H1 (cell line): ENCODE measurements at regions not wholly inside any gene's neighbourhood (a gene's known extent, or its start where the extent isn't known, plus 50 kb on each side); places are given as distances from the start of the nearest gene placed in this dataset.

ENCODE experiments used
- CTCF ChIA-PET: fragments of 300-600 bp; sonication (Branson Sonifier 250); formaldehyde crosslinking; loops from one replicate; lab custom pipeline; 2021; ENCODE audit not compliant: partially characterized antibody; lab: Charles Lee
- POLR2A ChIA-PET: fragments of 300-600 bp; sonication (Branson Sonifier 250); formaldehyde crosslinking; loops from one replicate; lab custom pipeline; 2021; ENCODE audit warnings: inconsistent platforms; ENCODE audit not compliant: partially characterized antibody; lab: Charles Lee
- DNase-seq, 2 experiments: peaks; one replicate each; pipeline versions ENCODE4 v3.0.0 to v3.0.0-alpha.2; 2010 to 2022; ENCODE audit warnings: low spot score in 2 of 2, low read depth in 1 of 2, mixed read lengths in 1 of 2
- FAIRE-seq: peaks from 2 replicates; lab custom pipeline; 2011; peaks lifted over from hg19 to GRCh38; lab: Jason Lieb, UNC
- H2AFZ ChIP-seq: 2 replicates; pipeline ENCODE4 v1.8.1; 2012; ENCODE audit warnings: low read length, inconsistent platforms
- H2AK5ac ChIP-seq: 2 replicates; pipeline ENCODE4 v1.6.1; 2013; ENCODE audit warnings: low read depth, low read length
- H2BK120ac ChIP-seq: replicated peaks from 2 replicates; pipeline ENCODE3; 2013; ENCODE audit warnings: low read depth, low read length, inconsistent platforms
- H2BK12ac ChIP-seq: 2 replicates; pipeline ENCODE4 v1.6.1; 2013; ENCODE audit warnings: low read depth, low read length
- H2BK15ac ChIP-seq: 2 replicates; pipeline ENCODE4 v1.6.1; 2013; ENCODE audit warnings: low read length
- H2BK20ac ChIP-seq: 2 replicates; pipeline ENCODE4 v1.6.1; 2013; ENCODE audit warnings: low read length
- H2BK5ac ChIP-seq: 2 replicates; pipeline ENCODE4 v1.6.1; 2013; ENCODE audit warnings: low read depth, low read length
- H3K14ac ChIP-seq: 2 replicates; pipeline ENCODE4 v1.6.1; 2013; ENCODE audit warnings: inconsistent platforms; ENCODE audit not compliant: insufficient read length
- H3K18ac ChIP-seq: 2 replicates; pipeline ENCODE4 v1.6.1; 2013; ENCODE audit warnings: low read length; ENCODE audit errors: extremely low read depth
- H3K23ac ChIP-seq: 2 replicates; pipeline ENCODE4 v1.6.1; 2013; ENCODE audit warnings: inconsistent platforms; ENCODE audit not compliant: insufficient read length
- H3K23me2 ChIP-seq: 2 replicates; pipeline ENCODE4 v1.6.1; 2013; ENCODE audit warnings: low read depth, low read length
- H3K27ac ChIP-seq: 2 replicates; pipeline ENCODE4 v1.6.1; 2011; ENCODE audit warnings: low read depth, low read length, inconsistent platforms
- H3K27me3 ChIP-seq, 4 experiments: replicated peaks in 1 of 4; 1 replicate in 1 of 4; 2 replicates in 3 of 4; pipeline versions ENCODE4 v1.6.1 to v1.8.1; 2011 to 2013; ENCODE audit warnings: low read length in 3 of 4, mild to moderate bottlenecking in 3 of 4, inconsistent platforms in 2 of 4, mixed read lengths in 2 of 4, moderate library complexity in 1 of 4; ENCODE audit not compliant: control insufficient read depth in 3 of 4, insufficient read depth in 3 of 4; ENCODE audit errors: extremely low read depth in 1 of 4
- H3K36me3 ChIP-seq, 4 experiments: 2 replicates each; pipeline versions ENCODE4 v1.6.1 to v1.8.1; 2011 to 2013; ENCODE audit warnings: mild to moderate bottlenecking in 4 of 4, low read length in 3 of 4, moderate library complexity in 2 of 4, control low read depth in 1 of 4, inconsistent platforms in 1 of 4; ENCODE audit not compliant: insufficient read depth in 4 of 4, control insufficient read depth in 2 of 4
- H3K4ac ChIP-seq: replicated peaks from 2 replicates; pipeline ENCODE3; 2013; ENCODE audit warnings: low read length, low read depth, mixed read lengths, inconsistent platforms; ENCODE audit not compliant: insufficient read length
- H3K4me1 ChIP-seq, 4 experiments: replicated peaks in 1 of 4; 1 replicate in 1 of 4; 2 replicates in 3 of 4; pipeline versions ENCODE4 v1.6.1 to v1.8.1; 2011 to 2013; ENCODE audit warnings: low read length in 3 of 4, inconsistent platforms in 2 of 4, mixed read lengths in 1 of 4; ENCODE audit not compliant: insufficient read depth in 4 of 4, control insufficient read depth in 3 of 4
- H3K4me2 ChIP-seq, 2 experiments: 2 replicates each; pipeline versions ENCODE4 v1.6.1 to v1.8.1; 2011 to 2013; ENCODE audit warnings: low read depth in 2 of 2, low read length in 2 of 2, control low read depth in 1 of 2, inconsistent platforms in 1 of 2, mild to moderate bottlenecking in 1 of 2; ENCODE audit not compliant: insufficient read depth in 1 of 2
- H3K4me3 ChIP-seq, 4 experiments: fragments of 200-600, 300-600 bp in 1 of 4; sonication (generic), shearing (Covaris generic), sonication (Bioruptor Twin) in 1 of 4; 2 replicates each; pipeline versions ENCODE4 v1.5.1 to v1.8.1; 2011 to 2016; ENCODE audit warnings: low read length in 4 of 4, low read depth in 3 of 4, control low read depth in 2 of 4, inconsistent platforms in 2 of 4, mild to moderate bottlenecking in 2 of 4, mixed read lengths in 1 of 4, moderate library complexity in 1 of 4; ENCODE audit not compliant: insufficient read depth in 2 of 4; ENCODE audit errors: extremely low read depth in 1 of 4
- H3K56ac ChIP-seq: replicated peaks from 2 replicates; pipeline ENCODE3; 2013; ENCODE audit warnings: low read depth, mild to moderate bottlenecking, mixed read lengths, low read length, inconsistent platforms; ENCODE audit not compliant: insufficient read length
- H3K79me1 ChIP-seq: 2 replicates; pipeline ENCODE4 v1.6.1; 2013; ENCODE audit warnings: low read depth, low read length, control low read depth
- H3K79me2 ChIP-seq, 2 experiments: 2 replicates each; pipeline versions ENCODE4 v1.6.1 to v1.8.1; 2012 to 2013; ENCODE audit warnings: low read length in 2 of 2, mild to moderate bottlenecking in 2 of 2, inconsistent platforms in 1 of 2; ENCODE audit not compliant: insufficient read depth in 2 of 2, control insufficient read depth in 1 of 2
- H3K9ac ChIP-seq, 4 experiments: replicated peaks in 1 of 4; 1 replicate in 1 of 4; 2 replicates in 3 of 4; pipeline versions ENCODE4 v1.6.1 to v1.8.1; 2011 to 2013; ENCODE audit warnings: low read depth in 3 of 4, low read length in 3 of 4, control low read depth in 2 of 4, mild to moderate bottlenecking in 2 of 4, moderate library complexity in 2 of 4, inconsistent platforms in 1 of 4; ENCODE audit errors: extremely low read depth in 1 of 4
- H3K9me3 ChIP-seq, 2 experiments: 2 replicates each; pipeline versions ENCODE4 v1.6.1 to v1.8.1; 2012 to 2013; ENCODE audit warnings: mild to moderate bottlenecking in 2 of 2, moderate library complexity in 2 of 2, control low read depth in 1 of 2, inconsistent platforms in 1 of 2, low read depth in 1 of 2, low read length in 1 of 2, mixed read lengths in 1 of 2; ENCODE audit not compliant: insufficient read depth in 2 of 2
- H4K20me1 ChIP-seq, 2 experiments: replicated peaks in 1 of 2; 2 replicates each; pipeline versions ENCODE3 to v1.8.1; 2011 to 2013; ENCODE audit warnings: inconsistent platforms in 2 of 2, low read length in 2 of 2, mild to moderate bottlenecking in 1 of 2; ENCODE audit not compliant: insufficient read depth in 2 of 2, control insufficient read depth in 1 of 2
- H4K5ac ChIP-seq: 2 replicates; pipeline ENCODE4 v1.6.1; 2013; ENCODE audit warnings: low read length, low read depth, mixed read lengths, inconsistent platforms; ENCODE audit not compliant: insufficient read length
- H4K8ac ChIP-seq: 2 replicates; pipeline ENCODE4 v1.8.0; 2013; ENCODE audit warnings: mild to moderate bottlenecking, moderate library complexity, low read length, inconsistent platforms; ENCODE audit not compliant: insufficient read depth; ENCODE audit errors: extremely low read depth
- H4K91ac ChIP-seq: replicated peaks from 2 replicates; pipeline ENCODE3; 2013; ENCODE audit warnings: low read length, mixed read lengths, inconsistent platforms; ENCODE audit not compliant: insufficient read length
- GTF2F1 ChIP-seq: IDR thresholded peaks from 2 replicates; pipeline ENCODE4 v1.6.1; 2012; ENCODE audit warnings: low read depth, low read length, improper control_type of control experiment, borderline replicate concordance
- RAD21 ChIP-seq, 2 experiments: IDR thresholded peaks in 1 of 2; conservative IDR thresholded peaks in 1 of 2; 2 replicates each; pipeline ENCODE4 v1.6.1; 2011; ENCODE audit warnings: low read depth in 2 of 2, low read length in 2 of 2, improper control_type of control experiment in 1 of 2, inconsistent platforms in 1 of 2, mild to moderate bottlenecking in 1 of 2, moderate library complexity in 1 of 2
- SAP30 ChIP-seq: fragments of 300-600 bp; sonication (generic); IDR thresholded peaks from 2 replicates; pipeline ENCODE4 v1.7.1; 2012; ENCODE audit warnings: low read length, moderate library complexity, mild to moderate bottlenecking, inconsistent platforms; ENCODE audit not compliant: insufficient read depth, insufficient replicate concordance
- SP4 ChIP-seq: IDR thresholded peaks from 2 replicates; pipeline ENCODE4 v1.6.1; 2012; ENCODE audit warnings: low read length, inconsistent platforms
- TAF1 ChIP-seq: IDR thresholded peaks from 2 replicates; pipeline ENCODE4 v1.6.1; 2011; ENCODE audit warnings: mild to moderate bottlenecking, low read depth, low read length
- YY1 ChIP-seq: IDR thresholded peaks from 2 replicates; pipeline ENCODE4 v1.6.1; 2011; ENCODE audit warnings: low read depth, mild to moderate bottlenecking, low read length
- WGBS, 2 experiments: shearing (Covaris generic) in 1 of 2; methylation state at CpG; one replicate each; pipeline versions ENCODE4 v1.1.6 to v1.1.7; 2013 to 2015; ENCODE audit warnings: low lambda C conversion rate in 2 of 2, mixed read lengths in 2 of 2, inconsistent platforms in 1 of 2, low coverage in 1 of 2, missing lambda C conversion rate in 1 of 2; ENCODE audit not compliant: insufficient replicate concordance in 2 of 2, insufficient coverage in 1 of 2, insufficient read length in 1 of 2; ENCODE audit errors: extremely low coverage in 1 of 2, missing lambda C conversion rate in 1 of 2; 5-methylcytosine and 5-hydroxymethylcytosine counted together

GRCh38 chr10:3002304-3002703 is 65.0 kb upstream of the PFKP start:
- Histone ChIP-seq H3K23ac (no peak overlapping the region), H3K23me2 (no peaks in the 10 kb centered on the region), H4K20me1 (no peaks in the 10 kb centered on the region), H2BK15ac (no peak overlapping the region), H3K27me3 (no peaks in the 10 kb centered on the region; a peak in 1 of 7 replicates), H3K4me2 (no peak overlapping the region), H4K8ac (no peak overlapping the region), H2AFZ (no peak overlapping the region), H3K36me3 (no peaks in the 10 kb centered on the region), H2BK5ac (no peak overlapping the region), H2BK120ac (no peak overlapping the region), H3K27ac (no peak overlapping the region), H3K18ac (no peak overlapping the region), H3K4me1 (no peaks in the 10 kb centered on the region), H2BK20ac (no peak overlapping the region), H3K79me2 (no peaks in the 10 kb centered on the region), H3K56ac (no peak overlapping the region), H4K91ac (no peak overlapping the region), H3K14ac (no peak overlapping the region), H2AK5ac (no peak overlapping the region), H3K9ac (no peak overlapping the region), H4K5ac (no peak overlapping the region), H3K9me3 (no peaks in the 10 kb centered on the region; a peak in 1 of 4 replicates), H2BK12ac (no peak overlapping the region), H3K79me1 (no peaks in the 10 kb centered on the region), H3K4ac (no peak overlapping the region), H3K4me3 (no peak overlapping the region)
- POLR2A ChIA-PET = no interaction called here
- FAIRE-seq = no peak
- no peak for DNase-seq
- 96% methylated on average over 2 of the region's 2 CpGs; no CpG with 5 or more reads in 1 of the 2 experiments for WGBS, 2 experiments
- CTCF ChIA-PET = no interaction called here
- no peak for TF ChIP-seq SAP30
- no peak for TF ChIP-seq RAD21 (IDR thresholded peaks at IDR 0.05 in 1 of 2, conservative IDR thresholded peaks at IDR 0.05 in 1 of 2; ENCODE audit: low read depth in 2 of 2, low read length in 2 of 2)
- no peak for TF ChIP-seq TAF1
- TF ChIP-seq YY1 = no peak
- TF ChIP-seq GTF2F1 = no peak
- TF ChIP-seq SP4 = no peak
- TF ChIP-seq, all 59 proteins: peak for 0
